H9 (cell line): ENCODE measurements at regions not wholly inside any gene's neighbourhood (a gene's known extent, or its start where the extent isn't known, plus 50 kb on each side); places are given as distances from the start of the nearest gene placed in this dataset.

Source experiments
- DNase-seq: peaks from one replicate; pipeline ENCODE4 v3.0.0-alpha.2; 2017
- H2AFZ ChIP-seq: one replicate; pipeline ENCODE4 v1.6.1; 2013; ENCODE audit warnings: mild to moderate bottlenecking, low read length, control low read depth, moderate library complexity
- H2AK5ac ChIP-seq: 2 replicates; pipeline ENCODE4 v1.6.1; 2013; ENCODE audit warnings: low read length, control low read depth, mixed read lengths; ENCODE audit not compliant: insufficient read length
- H2BK120ac ChIP-seq: one replicate; pipeline ENCODE4 v1.6.1; 2013; ENCODE audit warnings: low read depth, mild to moderate bottlenecking, low read length, control low read depth, inconsistent platforms; ENCODE audit not compliant: poor library complexity, severe bottlenecking
- H2BK12ac ChIP-seq: 2 replicates; pipeline ENCODE4 v1.6.1; 2013; ENCODE audit warnings: low read length, control low read depth, mixed read lengths, low read depth; ENCODE audit not compliant: insufficient read length
- H2BK15ac ChIP-seq: 2 replicates; pipeline ENCODE4 v1.6.1; 2013; ENCODE audit warnings: low read depth, low read length, control low read depth
- H2BK20ac ChIP-seq: one replicate; pipeline ENCODE4 v1.6.1; 2013; ENCODE audit warnings: low read depth, mild to moderate bottlenecking, low read length, control low read depth, inconsistent platforms; ENCODE audit not compliant: poor library complexity, severe bottlenecking
- H2BK5ac ChIP-seq: 2 replicates; pipeline ENCODE4 v1.6.1; 2013; ENCODE audit warnings: low read length, control low read depth, mixed read lengths; ENCODE audit not compliant: insufficient read length
- H3K14ac ChIP-seq: 2 replicates; pipeline ENCODE4 v1.6.1; 2013; ENCODE audit warnings: low read length, control low read depth; ENCODE audit not compliant: insufficient read depth
- H3K18ac ChIP-seq: 2 replicates; pipeline ENCODE4 v1.6.1; 2013; ENCODE audit warnings: low read depth, mild to moderate bottlenecking, mixed read lengths, low read length, control low read depth; ENCODE audit not compliant: insufficient read length
- H3K23ac ChIP-seq: 2 replicates; pipeline ENCODE4 v1.6.1; 2013; ENCODE audit warnings: low read length, control low read depth, mixed read lengths, low read depth; ENCODE audit not compliant: insufficient read length
- H3K23me2 ChIP-seq: 2 replicates; pipeline ENCODE4 v1.6.1; 2013; ENCODE audit warnings: low read depth, mild to moderate bottlenecking, mixed read lengths, low read length, control low read depth; ENCODE audit not compliant: insufficient read length, poor library complexity, severe bottlenecking
- H3K27ac ChIP-seq: 2 replicates; pipeline ENCODE4 v1.5.1; 2013; ENCODE audit warnings: low read length, control low read depth, mixed read lengths, low read depth; ENCODE audit not compliant: insufficient read length
- H3K27me3 ChIP-seq: 2 replicates; pipeline ENCODE4 v1.6.1; 2013; ENCODE audit warnings: low read length, control low read depth, inconsistent platforms; ENCODE audit not compliant: insufficient read depth
- H3K4ac ChIP-seq: 2 replicates; pipeline ENCODE4 v1.6.1; 2013; ENCODE audit warnings: low read depth, mild to moderate bottlenecking, control low read depth, inconsistent platforms, low read length, moderate library complexity
- H3K4me1 ChIP-seq: 2 replicates; pipeline ENCODE4 v1.6.1; 2013; ENCODE audit warnings: low read length, control low read depth, inconsistent platforms; ENCODE audit not compliant: insufficient read depth
- H3K4me2 ChIP-seq: 2 replicates; pipeline ENCODE4 v1.6.1; 2013; ENCODE audit warnings: low read length, control low read depth, mixed read lengths; ENCODE audit not compliant: insufficient read length, insufficient read depth
- H3K56ac ChIP-seq: 2 replicates; pipeline ENCODE4 v1.6.1; 2013; ENCODE audit warnings: low read depth, mild to moderate bottlenecking, mixed read lengths, low read length, control low read depth; ENCODE audit not compliant: insufficient read length
- H3K79me1 ChIP-seq: 2 replicates; pipeline ENCODE4 v1.6.1; 2013; ENCODE audit warnings: low read depth, mild to moderate bottlenecking, moderate library complexity, low read length, control low read depth, inconsistent platforms; ENCODE audit not compliant: insufficient read depth, poor library complexity, severe bottlenecking
- H3K79me2 ChIP-seq: 2 replicates; pipeline ENCODE4 v1.6.1; 2013; ENCODE audit warnings: low read length, control low read depth, inconsistent platforms; ENCODE audit not compliant: insufficient read depth
- H3K9ac ChIP-seq: 2 replicates; pipeline ENCODE4 v1.6.1; 2013; ENCODE audit warnings: low read length, control low read depth, mixed read lengths; ENCODE audit not compliant: insufficient read length; ENCODE audit errors: extremely low read depth
- H3K9me3 ChIP-seq: one replicate; pipeline ENCODE4 v1.6.1; 2013; ENCODE audit warnings: low read depth, low read length, inconsistent platforms; ENCODE audit not compliant: control insufficient read depth
- H3T11ph ChIP-seq: one replicate; pipeline ENCODE4 v1.6.1; 2013; ENCODE audit warnings: mild to moderate bottlenecking, low read length, control low read depth, inconsistent platforms
- H4K20me1 ChIP-seq: one replicate; pipeline ENCODE4 v1.6.1; 2013; ENCODE audit not compliant: control insufficient read depth, insufficient read length, insufficient read depth
- H4K5ac ChIP-seq: 2 replicates; pipeline ENCODE4 v1.6.1; 2013; ENCODE audit warnings: low read depth, mild to moderate bottlenecking, mixed read lengths, low read length, control low read depth; ENCODE audit not compliant: insufficient read length
- H4K8ac ChIP-seq: replicated peaks from 2 replicates; pipeline ENCODE4 v1.6.1; 2013; ENCODE audit warnings: low read length, control low read depth, mixed read lengths, low read depth; ENCODE audit not compliant: insufficient read length
- H4K91ac ChIP-seq: 2 replicates; pipeline ENCODE4 v1.6.1; 2013; ENCODE audit warnings: low read depth, mild to moderate bottlenecking, moderate library complexity, mixed read lengths, low read length, control low read depth; ENCODE audit not compliant: insufficient read length
- H3K27ac Mint-ChIP-seq, 3 experiments: 2 replicates in 2 of 3; 3 replicates in 1 of 3; pipeline ENCODE4 v1.8.0; 2020 to 2021; ENCODE audit warnings: mixed read lengths in 3 of 3, mild to moderate bottlenecking in 1 of 3, moderate library complexity in 1 of 3
- H3K27me3 Mint-ChIP-seq: 2 replicates; pipeline ENCODE4 v1.8.0; 2021; ENCODE audit warnings: low read depth, mild to moderate bottlenecking, moderate library complexity, mixed read lengths
- H3K36me3 Mint-ChIP-seq, 3 experiments: 2 replicates in 2 of 3; 3 replicates in 1 of 3; pipeline ENCODE4 v1.8.0; 2020 to 2021; ENCODE audit warnings: low read depth in 3 of 3, mixed read lengths in 3 of 3; ENCODE audit not compliant: insufficient read depth in 1 of 3
- H3K4me1 Mint-ChIP-seq, 2 experiments: 2 replicates each; pipeline ENCODE4 v1.8.0; 2020; ENCODE audit warnings: mixed read lengths in 2 of 2
- H3K4me3 Mint-ChIP-seq, 2 experiments: 2 replicates in 1 of 2; 3 replicates in 1 of 2; pipeline ENCODE4 v1.8.0; 2020 to 2021; ENCODE audit warnings: mild to moderate bottlenecking in 2 of 2, mixed read lengths in 2 of 2, moderate library complexity in 1 of 2
- H3K9me3 Mint-ChIP-seq, 2 experiments: 2 replicates in 1 of 2; 3 replicates in 1 of 2; pipeline ENCODE4 v1.8.0; 2020; ENCODE audit warnings: mild to moderate bottlenecking in 2 of 2, mixed read lengths in 2 of 2, moderate library complexity in 1 of 2
- WGBS: extraction: QIAGEN DNeasy Blood & Tissue Kit; methylation state at CpG from one replicate; pipeline ENCODE4 v1.1.7; 2013; ENCODE audit warnings: missing lambda C conversion rate, low lambda C conversion rate, mixed read lengths; ENCODE audit not compliant: insufficient read length; ENCODE audit errors: extremely low coverage; 5-methylcytosine and 5-hydroxymethylcytosine counted together
- TF ChIP-seq, protein P1 (sequence below): fragments of 200-600 bp; sonication (generic); conservative IDR thresholded peaks from 3 replicates; pipeline ENCODE4 v1.8.0; 2021; ENCODE audit warnings: antibody characterized with exemption, mild to moderate bottlenecking

GRCh38 chr2:81437456-81438000 is 1133.0 kb upstream of the LRRTM1 start:
- no peak overlapping the region for H3K4ac ChIP-seq
- H3K56ac ChIP-seq: no peak overlapping the region
- H3T11ph ChIP-seq: no peak overlapping the region
- H3K14ac ChIP-seq: no peak overlapping the region
- H3K9me3 ChIP-seq: no peaks in the 10 kb centered on the region
- H3K23me2 ChIP-seq: no peaks in the 10 kb centered on the region
- H3K9me3 Mint-ChIP-seq: no peaks in the 10 kb centered on the region
- H2BK5ac ChIP-seq: no peak overlapping the region
- no peaks in the 10 kb centered on the region for H3K27me3 ChIP-seq
- TF ChIP-seq, protein P1, sequence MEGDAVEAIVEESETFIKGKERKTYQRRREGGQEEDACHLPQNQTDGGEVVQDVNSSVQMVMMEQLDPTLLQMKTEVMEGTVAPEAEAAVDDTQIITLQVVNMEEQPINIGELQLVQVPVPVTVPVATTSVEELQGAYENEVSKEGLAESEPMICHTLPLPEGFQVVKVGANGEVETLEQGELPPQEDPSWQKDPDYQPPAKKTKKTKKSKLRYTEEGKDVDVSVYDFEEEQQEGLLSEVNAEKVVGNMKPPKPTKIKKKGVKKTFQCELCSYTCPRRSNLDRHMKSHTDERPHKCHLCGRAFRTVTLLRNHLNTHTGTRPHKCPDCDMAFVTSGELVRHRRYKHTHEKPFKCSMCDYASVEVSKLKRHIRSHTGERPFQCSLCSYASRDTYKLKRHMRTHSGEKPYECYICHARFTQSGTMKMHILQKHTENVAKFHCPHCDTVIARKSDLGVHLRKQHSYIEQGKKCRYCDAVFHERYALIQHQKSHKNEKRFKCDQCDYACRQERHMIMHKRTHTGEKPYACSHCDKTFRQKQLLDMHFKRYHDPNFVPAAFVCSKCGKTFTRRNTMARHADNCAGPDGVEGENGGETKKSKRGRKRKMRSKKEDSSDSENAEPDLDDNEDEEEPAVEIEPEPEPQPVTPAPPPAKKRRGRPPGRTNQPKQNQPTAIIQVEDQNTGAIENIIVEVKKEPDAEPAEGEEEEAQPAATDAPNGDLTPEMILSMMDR: no peak
- H3K4me3 Mint-ChIP-seq: no peak overlapping the region
- no peaks in the 10 kb centered on the region for H3K27me3 Mint-ChIP-seq
- DNase-seq: no peak
- H4K8ac ChIP-seq: no peak overlapping the region
- H3K27ac Mint-ChIP-seq: no peak overlapping the region
- no peaks in the 10 kb centered on the region for H3K79me2 ChIP-seq
- no CpG with 5 or more reads among the region's 4 CpGs for WGBS
- H3K18ac ChIP-seq: no peak overlapping the region
- H2AFZ ChIP-seq: no peak overlapping the region
- H3K23ac ChIP-seq: no peak overlapping the region
- H4K20me1 ChIP-seq: no peaks in the 10 kb centered on the region
- H2BK12ac ChIP-seq: no peak overlapping the region
- H4K5ac ChIP-seq: no peak overlapping the region
- no peak overlapping the region for H4K91ac ChIP-seq
- no peak overlapping the region for H2BK20ac ChIP-seq
- no peak overlapping the region for H2BK15ac ChIP-seq
- H3K79me1 ChIP-seq: no peaks in the 10 kb centered on the region
- no peaks in the 10 kb centered on the region for H3K36me3 Mint-ChIP-seq
- H3K4me1 ChIP-seq: no peaks in the 10 kb centered on the region
- no peak overlapping the region for H3K9ac ChIP-seq
- H3K4me1 Mint-ChIP-seq: peaks cover 9 to 10% of the 10 kb centered on the region in 2 experiments
- no peak overlapping the region for H3K4me2 ChIP-seq
- no peak overlapping the region for H2AK5ac ChIP-seq
- no peak overlapping the region for H2BK120ac ChIP-seq
- no peak overlapping the region for H3K27ac ChIP-seq
